Subcutaneous abdominal adipose tissue (tissue), 5 donors: ENCODE measurements at regions not wholly inside any gene's neighbourhood (a gene's known extent, or its start where the extent isn't known, plus 50 kb on each side); places are given as distances from the start of the nearest gene placed in this dataset.
"Not testable (repeated sequence)": the region's sequence is repeated elsewhere in the genome, so short reads cannot be mapped to it uniquely, and the experiment has no call there.

Experiments
- H3K27ac ChIP-seq: one replicate; pipeline ENCODE4 v1.7.0; 2013; ENCODE audit warnings: low read depth, mild to moderate bottlenecking, inconsistent platforms, low read length, moderate library complexity
- H3K27me3 ChIP-seq, 5 donors: one replicate each; pipeline ENCODE4 v1.7.0; 2013; ENCODE audit warnings: low read length in 5 of 5, inconsistent platforms in 1 of 5; ENCODE audit not compliant: control insufficient read depth in 5 of 5, insufficient read depth in 4 of 5
- H3K36me3 ChIP-seq, 5 donors: one replicate each; pipeline ENCODE4 v1.7.0; 2013; ENCODE audit warnings: low read length in 5 of 5; ENCODE audit not compliant: control insufficient read depth in 5 of 5, insufficient read depth in 5 of 5
- H3K4me1 ChIP-seq, 5 donors: one replicate each; pipeline ENCODE4 v1.7.0; 2013; ENCODE audit warnings: low read length in 5 of 5, mild to moderate bottlenecking in 3 of 5, moderate library complexity in 1 of 5; ENCODE audit not compliant: control insufficient read depth in 5 of 5, insufficient read depth in 5 of 5
- H3K4me3 ChIP-seq, 5 donors: one replicate each; pipeline ENCODE4 v1.7.0; 2013; ENCODE audit warnings: low read length in 5 of 5, low read depth in 1 of 5
- H3K9ac ChIP-seq, 5 donors: one replicate each; pipeline ENCODE4 v1.7.0; 2013; ENCODE audit warnings: low read length in 5 of 5, mild to moderate bottlenecking in 4 of 5, moderate library complexity in 3 of 5
- H3K9me3 ChIP-seq, 5 donors: one replicate each; pipeline ENCODE4 v1.7.0; 2013; ENCODE audit warnings: low read length in 5 of 5; ENCODE audit not compliant: control insufficient read depth in 5 of 5
- donor health status: healthy.
- donor health status: healthy.
- donor health status: healthy.
- donor health status: healthy.
- donor health status: healthy.

DNA sequence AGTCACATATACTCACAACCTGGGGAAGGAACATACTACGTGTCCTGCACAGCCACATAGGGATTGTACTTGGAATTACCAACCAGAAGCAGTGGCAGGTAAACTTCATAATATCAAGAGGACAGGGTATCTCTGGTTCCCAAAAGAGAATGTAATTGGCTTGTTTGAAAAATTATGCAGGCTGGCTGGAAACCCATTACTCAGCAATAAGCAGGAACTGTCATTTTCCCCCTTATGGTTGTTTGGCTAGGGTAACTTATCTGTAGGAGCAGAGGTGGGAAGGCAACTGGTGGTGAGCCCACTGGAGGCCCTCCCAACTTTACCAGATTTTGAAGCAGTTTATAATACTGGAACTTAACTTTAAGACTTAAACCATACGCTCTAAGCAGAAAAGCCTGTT lies 924.1 kb downstream of the LRRIQ3 start:
- H3K9me3 ChIP-seq: peaks cover 5 to 16% (median 13%) of the 10 kb centered on the region in 5 donors
- no peak overlapping the region for H3K4me3 ChIP-seq
- H3K9ac ChIP-seq: no peak overlapping the region
- no peaks in the 10 kb centered on the region for H3K27me3 ChIP-seq
- no peaks in the 10 kb centered on the region for H3K4me1 ChIP-seq
- no peak overlapping the region for H3K27ac ChIP-seq
- no peaks in the 10 kb centered on the region for H3K36me3 ChIP-seq

DNA sequence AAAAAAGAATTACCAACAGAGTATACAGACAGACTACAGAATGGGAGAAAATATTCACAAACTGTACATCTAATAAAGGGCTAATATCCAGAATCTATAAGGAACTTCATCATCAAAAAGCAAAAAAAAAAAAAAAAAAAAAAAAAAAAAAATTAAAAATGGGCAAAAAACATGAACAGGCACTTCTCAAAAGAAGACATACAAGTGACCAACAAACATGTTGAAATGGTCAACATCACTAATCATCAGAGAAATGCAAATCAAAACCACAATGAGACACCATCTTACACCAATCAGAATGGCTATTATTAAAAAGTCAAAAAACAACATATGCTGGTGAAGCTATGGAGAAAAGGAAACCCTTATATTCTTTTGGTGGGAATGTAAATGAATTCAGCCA lies 952.8 kb downstream of the LRRIQ3 start:
- not testable (repeated sequence) for H3K4me1 ChIP-seq, H3K4me3 ChIP-seq, H3K36me3 ChIP-seq, H3K27ac ChIP-seq, H3K27me3 ChIP-seq, H3K9ac ChIP-seq
- H3K9me3 ChIP-seq: peaks cover 11 to 31% (median 19%) of the 10 kb centered on the region in 5 donors

DNA sequence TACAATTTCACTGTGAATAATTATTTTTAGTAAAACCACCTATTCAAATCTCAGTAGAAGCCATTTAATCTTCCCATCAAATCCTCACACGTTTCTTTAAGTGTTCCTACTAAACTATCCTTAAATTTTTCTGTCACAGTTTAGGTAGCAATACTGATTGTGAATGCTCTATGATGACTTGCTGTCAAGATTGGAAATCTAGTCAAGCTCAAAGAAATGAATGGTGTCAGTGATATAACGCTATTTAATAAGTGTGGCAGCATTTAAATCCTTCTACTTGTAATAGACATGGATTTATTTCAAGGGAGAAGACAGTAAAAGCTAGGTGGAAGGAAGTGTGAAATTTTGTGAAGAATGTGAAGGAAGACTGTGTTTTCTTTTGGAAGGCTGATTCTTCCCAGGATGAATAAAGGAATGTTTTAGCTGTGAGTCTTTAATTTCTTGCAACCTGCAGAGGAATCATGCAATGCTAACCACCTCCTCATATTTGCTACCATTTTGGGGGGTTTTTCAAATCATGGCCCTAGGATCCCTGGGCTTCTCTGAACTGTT lies 936.7 kb upstream of the NEGR1 start:
- no peaks in the 10 kb centered on the region for H3K36me3 ChIP-seq
- H3K27ac ChIP-seq: no peak overlapping the region
- H3K4me3 ChIP-seq: no peak overlapping the region
- peaks cover 0 to 3% (median 0%) of the 10 kb centered on the region in 5 donors for H3K9me3 ChIP-seq
- H3K27me3 ChIP-seq: no peaks in the 10 kb centered on the region
- no peaks in the 10 kb centered on the region for H3K4me1 ChIP-seq
- no peak overlapping the region for H3K9ac ChIP-seq

DNA sequence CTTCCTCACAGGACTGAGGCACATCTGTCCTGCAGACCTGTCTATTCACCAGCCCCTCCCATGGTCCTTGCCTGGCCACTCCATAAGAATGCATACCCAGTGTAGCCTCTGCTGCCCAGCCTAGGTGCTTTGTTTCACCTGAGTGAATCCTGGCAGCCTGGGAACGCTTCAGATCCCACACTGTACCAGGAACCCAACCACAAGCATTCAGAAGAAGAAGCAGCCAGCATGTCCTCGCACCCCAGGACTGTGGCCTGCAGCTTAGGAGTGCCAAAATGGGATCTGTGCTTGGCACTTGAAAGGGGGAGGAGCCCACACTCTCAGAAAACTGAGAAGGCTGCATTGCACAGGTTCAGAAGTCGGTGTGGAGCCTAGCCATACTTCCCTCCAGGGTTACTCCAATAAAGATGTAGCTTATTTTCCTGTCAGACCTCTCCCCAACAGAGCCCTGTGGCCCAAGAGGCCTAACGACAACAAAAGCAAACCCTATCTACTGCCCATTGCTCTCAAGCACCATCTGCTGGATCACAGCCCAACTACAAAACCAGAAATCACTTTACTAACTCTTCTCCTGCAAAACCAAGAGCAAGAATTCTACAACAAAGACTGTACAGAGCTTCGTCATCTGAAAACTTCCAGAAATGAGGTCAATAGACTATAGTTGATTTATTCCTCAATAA lies 923.1 kb upstream of the NEGR1 start:
- no peak overlapping the region for H3K27ac ChIP-seq
- no peaks in the 10 kb centered on the region for H3K4me1 ChIP-seq
- no peak overlapping the region for H3K9ac ChIP-seq
- H3K36me3 ChIP-seq: no peaks in the 10 kb centered on the region
- H3K27me3 ChIP-seq: no peaks in the 10 kb centered on the region
- H3K4me3 ChIP-seq: no peak overlapping the region
- peaks cover 0 to 3% (median 0%) of the 10 kb centered on the region in 5 donors for H3K9me3 ChIP-seq

DNA sequence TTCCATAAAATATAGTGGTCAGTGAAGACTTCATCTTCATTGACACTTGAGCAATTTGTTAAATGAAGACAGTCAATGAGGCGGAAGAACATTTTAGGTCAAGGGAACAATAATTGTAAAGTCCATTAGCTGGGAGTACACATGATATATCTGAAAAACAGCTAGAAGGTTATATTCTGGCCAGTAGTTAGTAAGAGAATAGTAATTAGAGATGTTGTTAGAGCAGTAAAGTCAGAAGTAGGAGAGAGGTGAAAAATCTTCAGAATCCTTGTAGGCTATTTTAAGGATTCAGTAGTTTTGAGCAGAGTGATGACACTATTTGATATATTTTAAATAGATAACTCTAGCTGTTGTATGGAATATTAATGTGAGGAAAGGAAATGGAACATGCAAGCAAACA lies 915.6 kb upstream of the NEGR1 start:
- Histone ChIP-seq H3K9ac (no peak overlapping the region), H3K4me1 (no peaks in the 10 kb centered on the region), H3K27me3 (no peaks in the 10 kb centered on the region), H3K36me3 (no peaks in the 10 kb centered on the region), H3K9me3 (no peaks in the 10 kb centered on the region), H3K4me3 (no peak overlapping the region), H3K27ac (no peak overlapping the region)

DNA sequence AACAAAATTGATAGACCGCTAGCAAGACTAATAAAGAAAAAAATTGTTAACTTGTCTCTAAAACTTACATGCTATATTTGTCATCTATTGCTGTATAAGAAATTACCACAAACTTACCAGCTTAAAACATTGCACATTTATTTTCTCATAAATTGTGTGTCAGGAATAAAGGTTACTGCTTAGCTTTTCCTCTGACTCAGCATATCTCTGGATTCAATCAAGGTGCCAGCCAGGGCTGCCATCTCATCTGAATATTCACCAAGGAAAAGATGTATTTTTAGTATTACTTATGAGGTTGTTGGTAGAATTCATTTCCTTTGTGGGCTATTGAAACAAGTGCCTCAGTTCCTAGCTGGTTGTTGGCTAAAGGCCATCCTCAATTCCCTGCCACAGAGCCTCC lies 912.6 kb upstream of the NEGR1 start:
- no peaks in the 10 kb centered on the region for H3K36me3 ChIP-seq
- no peak overlapping the region for H3K27ac ChIP-seq
- H3K9ac ChIP-seq: no peak overlapping the region
- peaks cover 0 to 4% (median 0%) of the 10 kb centered on the region in 5 donors for H3K9me3 ChIP-seq
- no peaks in the 10 kb centered on the region for H3K4me1 ChIP-seq
- no peak overlapping the region for H3K4me3 ChIP-seq
- H3K27me3 ChIP-seq: no peaks in the 10 kb centered on the region

DNA sequence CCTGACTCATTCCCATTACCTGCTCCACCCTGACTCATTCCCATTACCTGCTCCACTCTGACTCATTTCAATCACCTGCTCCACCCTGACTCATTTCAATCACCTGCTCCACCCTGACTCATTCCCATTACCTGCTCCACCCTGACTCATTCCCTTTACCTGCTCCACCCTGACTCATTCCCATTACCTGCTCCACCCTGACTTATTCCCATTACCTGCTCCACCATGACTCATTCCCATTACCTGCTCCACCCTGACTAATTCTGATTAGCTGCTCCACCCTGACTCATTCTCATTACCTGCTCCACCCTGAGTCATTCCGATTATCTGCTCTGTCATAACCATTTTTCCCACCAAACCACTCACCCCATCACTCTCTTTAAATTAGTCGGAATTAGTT lies 901.2 kb upstream of the NEGR1 start:
- H3K4me1 ChIP-seq, H3K27ac ChIP-seq, H3K27me3 ChIP-seq, H3K9me3 ChIP-seq, H3K4me3 ChIP-seq, H3K36me3 ChIP-seq, H3K9ac ChIP-seq: not testable (repeated sequence)

DNA sequence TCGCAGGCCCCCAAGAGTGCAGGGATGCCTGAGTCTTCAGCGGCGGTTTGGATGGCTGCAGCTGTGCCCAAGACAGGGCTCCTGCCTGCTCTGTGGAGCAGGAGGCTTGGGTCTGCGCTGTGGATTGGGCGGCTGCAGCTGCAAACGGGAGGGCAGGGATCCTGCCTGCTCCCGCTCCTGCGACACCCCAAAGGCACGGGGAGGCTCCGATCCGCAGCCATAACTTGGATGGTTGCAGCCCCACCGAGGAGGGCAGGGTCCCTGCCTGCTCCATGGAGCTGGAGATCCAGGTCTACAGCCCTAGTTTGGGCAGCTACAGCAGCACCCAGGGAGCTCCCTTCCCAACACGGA lies 898.8 kb upstream of the NEGR1 start:
- Histone ChIP-seq H3K27ac (no peak overlapping the region), H3K36me3 (no peaks in the 10 kb centered on the region), H3K9me3 (peaks cover 0 to 5% (median 0%) of the 10 kb centered on the region in 5 donors), H3K27me3 (no peaks in the 10 kb centered on the region), H3K4me1 (no peaks in the 10 kb centered on the region), H3K4me3 (no peak overlapping the region), H3K9ac (no peak overlapping the region)

DNA sequence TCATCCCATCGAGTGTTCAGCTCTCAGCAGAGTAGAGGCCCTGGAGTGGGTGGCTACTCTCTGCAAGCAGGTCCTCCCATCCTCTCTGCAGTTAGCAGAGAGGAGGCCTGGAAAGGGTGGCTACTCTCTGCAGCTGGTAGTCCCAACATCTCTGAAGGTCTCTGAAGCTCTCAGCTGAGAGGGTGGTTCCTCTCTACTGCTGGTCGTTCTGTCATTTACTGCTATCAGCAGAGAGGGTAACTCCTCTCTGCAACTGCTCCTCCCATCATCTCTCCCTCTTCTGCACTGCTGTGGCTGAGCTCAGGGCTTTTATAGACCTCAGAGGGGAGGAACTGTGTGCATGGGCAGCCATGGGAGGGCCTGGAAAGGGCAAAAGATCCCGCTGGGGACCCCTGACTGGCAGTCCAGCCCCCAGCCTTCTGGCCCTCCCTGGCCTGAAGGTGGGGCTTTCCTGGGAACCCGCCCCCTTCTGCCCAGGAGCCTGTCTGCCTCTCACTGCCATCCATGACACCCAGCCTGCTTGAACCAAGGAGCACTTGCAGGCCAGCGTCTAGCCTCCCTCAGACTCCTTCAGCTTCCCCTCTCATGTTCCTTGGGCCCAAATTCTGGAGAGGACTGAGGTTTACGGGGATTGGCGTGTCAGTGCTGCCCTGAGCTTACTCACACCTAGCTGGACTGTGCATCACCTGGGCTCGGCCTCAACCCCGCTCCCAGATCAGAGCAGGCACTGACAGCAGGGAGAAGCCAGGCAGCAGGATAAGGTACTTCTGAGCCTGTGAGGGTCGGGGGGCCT lies 898.3 kb upstream of the NEGR1 start:
- Histone ChIP-seq H3K9ac (no peak overlapping the region), H3K4me1 (no peaks in the 10 kb centered on the region), H3K36me3 (no peaks in the 10 kb centered on the region), H3K4me3 (no peak overlapping the region), H3K27ac (no peak overlapping the region), H3K27me3 (no peaks in the 10 kb centered on the region), H3K9me3 (peaks cover 0 to 5% (median 0%) of the 10 kb centered on the region in 5 donors)

DNA sequence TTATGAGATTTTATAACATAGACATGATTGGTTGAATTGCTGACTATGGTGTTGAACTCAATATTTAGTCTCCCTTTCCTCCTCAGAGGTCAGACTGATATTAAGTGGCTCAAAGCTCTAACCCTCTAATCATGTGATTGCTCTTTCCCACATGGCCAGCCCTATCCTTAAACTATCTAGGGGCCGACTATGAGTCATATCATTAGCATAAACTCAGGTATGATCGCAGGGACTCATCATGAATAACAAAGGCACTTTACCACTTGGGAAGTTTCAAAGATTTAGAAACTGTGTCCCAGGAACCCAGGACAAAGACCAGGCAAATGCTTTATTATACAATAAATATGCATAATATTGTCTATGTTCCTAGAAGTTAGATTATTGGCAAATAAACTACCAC lies 894.6 kb upstream of the NEGR1 start:
- H3K4me3 ChIP-seq: no peak overlapping the region
- no peaks in the 10 kb centered on the region for H3K4me1 ChIP-seq
- peaks cover 0 to 5% (median 0%) of the 10 kb centered on the region in 5 donors for H3K9me3 ChIP-seq
- H3K9ac ChIP-seq: no peak overlapping the region
- no peaks in the 10 kb centered on the region for H3K27me3 ChIP-seq
- H3K36me3 ChIP-seq: no peaks in the 10 kb centered on the region
- no peak overlapping the region for H3K27ac ChIP-seq
